ENCODE measurements at regions not wholly inside any gene's neighbourhood (a gene's known extent, or its start where the extent isn't known, plus 50 kb on each side); places are given as distances from the start of the nearest gene placed in this dataset.

- FAIRE-seq (no peak), DNase-seq (no peak)
- TF ChIP-seq CTCF (IDR thresholded peaks at IDR 0.05): no peak
Observed at GRCh38 chr9:121574774-121575519, 75.3 kb upstream of the GGTA1 start.

GRCh38 chr9:121576281-121577075, 75.0 kb upstream of the DAB2IP start:
- H3K27ac ChIP-seq: no peak overlapping the region
- WGBS, 2 donors: 74 to 85% methylated on average over 7 of the region's 7 CpGs
- no peaks in the 10 kb centered on the region for H3K4me1 ChIP-seq
- no peaks in the 10 kb centered on the region for H3K27me3 ChIP-seq
- H3K4me3 ChIP-seq: no peak overlapping the region
- no peaks in the 10 kb centered on the region for H3K36me3 ChIP-seq
- no peak for TF ChIP-seq CTCF (IDR thresholded peaks at IDR 0.05)
- intact Hi-C loops (cut with DNase I): no loop called here
- ATAC-seq: no peak
- DNase-seq: no peak
- H3K9me3 ChIP-seq: no peaks in the 10 kb centered on the region
- FAIRE-seq: no peak

More at GRCh38 chr9:121574774-121575519, 75.3 kb upstream of the GGTA1 start:
- Histone ChIP-seq H3K36me3 (no peaks in the 10 kb centered on the region), H3K27me3 (no peaks in the 10 kb centered on the region), H3K4me3 (no peak overlapping the region), H3K27ac (no peak overlapping the region), H3K9me3 (no peaks in the 10 kb centered on the region), H3K4me1 (no peaks in the 10 kb centered on the region)
- 70 to 83% methylated on average over 18 of the region's 18 CpGs for WGBS, 2 donors
- ATAC-seq: no peak
- intact Hi-C loops (cut with DNase I): no loop called here

- ATAC-seq: no peak
- intact Hi-C loops (cut with DNase I): no loop called here
- FAIRE-seq: no peak
- DNase-seq: no peak
- WGBS, 2 donors: 84 to 92% methylated on average over 15 to 17 of the region's 17 CpGs
- Histone ChIP-seq H3K36me3 (no peaks in the 10 kb centered on the region), H3K27me3 (no peaks in the 10 kb centered on the region), H3K9me3 (no peaks in the 10 kb centered on the region), H3K4me3 (no peak overlapping the region), H3K4me1 (no peaks in the 10 kb centered on the region), H3K27ac (no peak overlapping the region)
- no peak for TF ChIP-seq CTCF (IDR thresholded peaks at IDR 0.05)
Observed at GRCh38 chr9:121577166-121577565, 74.3 kb upstream of the DAB2IP start.

DNA sequence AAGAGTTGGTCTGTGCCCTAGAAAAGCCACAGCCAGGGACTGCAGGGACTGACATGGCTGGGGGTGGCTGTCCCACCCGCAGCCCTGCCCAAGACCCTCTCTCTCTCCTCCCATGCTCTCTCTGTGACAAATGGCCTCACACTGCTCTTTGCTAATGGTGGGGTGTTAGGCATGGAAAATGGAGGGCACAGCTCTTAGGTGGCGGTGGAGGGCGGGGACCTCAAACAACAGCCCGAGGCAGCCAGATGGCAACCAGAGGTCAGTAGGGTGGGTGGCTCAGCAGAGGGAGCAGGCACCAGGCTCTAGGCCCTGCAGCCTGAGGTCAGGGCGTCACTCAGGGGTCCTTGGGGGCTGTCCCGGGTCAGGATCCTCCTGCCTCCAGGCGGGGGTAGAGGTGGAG, 73.9 kb upstream of the DAB2IP start:
- H3K4me1 ChIP-seq: no peaks in the 10 kb centered on the region
- H3K27me3 ChIP-seq: no peaks in the 10 kb centered on the region
- FAIRE-seq (no peak), ATAC-seq (no peak), DNase-seq (no peak)
- no peak overlapping the region for H3K27ac ChIP-seq
- no peak overlapping the region for H3K4me3 ChIP-seq
- intact Hi-C loops (cut with DNase I): no loop called here
- no peaks in the 10 kb centered on the region for H3K9me3 ChIP-seq
- no peaks in the 10 kb centered on the region for H3K36me3 ChIP-seq
- 72 to 84% methylated on average over 7 of the region's 7 CpGs for WGBS, 2 donors
- no peak for TF ChIP-seq CTCF (IDR thresholded peaks at IDR 0.05)
